Mesodermal cell (in vitro differentiated cells): ENCODE measurements at regions not wholly inside any gene's neighbourhood (a gene's known extent, or its start where the extent isn't known, plus 50 kb on each side); places are given as distances from the start of the nearest gene placed in this dataset.

Source experiments
- H3K27ac ChIP-seq: 2 replicates; pipeline ENCODE4 v1.7.0; 2013; ENCODE audit warnings: mild to moderate bottlenecking, low read depth, low read length, moderate library complexity; ENCODE audit not compliant: severe bottlenecking
- H3K36me3 ChIP-seq: 2 replicates; pipeline ENCODE4 v1.7.1; 2013; ENCODE audit warnings: mild to moderate bottlenecking, low read length, moderate library complexity; ENCODE audit not compliant: control insufficient read depth, insufficient read depth
- H3K4me1 ChIP-seq: one replicate; pipeline ENCODE4 v1.7.1; 2013; ENCODE audit warnings: mild to moderate bottlenecking, low read length; ENCODE audit not compliant: insufficient read depth, control insufficient read depth, poor library complexity, severe bottlenecking
- H3K4me3 ChIP-seq: 2 replicates; pipeline ENCODE4 v1.7.0; 2013; ENCODE audit warnings: low read length, control low read depth, mild to moderate bottlenecking; ENCODE audit not compliant: insufficient read depth, poor library complexity, severe bottlenecking; ENCODE audit errors: extremely low read depth
- H3K9me3 ChIP-seq: 2 replicates; pipeline ENCODE4 v1.7.1; 2013; ENCODE audit warnings: mild to moderate bottlenecking, low read length, moderate library complexity; ENCODE audit not compliant: control insufficient read depth
- WGBS, 2 experiments: methylation state at CpG; one replicate each; pipeline ENCODE4 v1.1.5; 2013; ENCODE audit warnings: missing lambda C conversion rate in 2 of 2; ENCODE audit not compliant: insufficient coverage in 2 of 2; 5-methylcytosine and 5-hydroxymethylcytosine counted together

DNA sequence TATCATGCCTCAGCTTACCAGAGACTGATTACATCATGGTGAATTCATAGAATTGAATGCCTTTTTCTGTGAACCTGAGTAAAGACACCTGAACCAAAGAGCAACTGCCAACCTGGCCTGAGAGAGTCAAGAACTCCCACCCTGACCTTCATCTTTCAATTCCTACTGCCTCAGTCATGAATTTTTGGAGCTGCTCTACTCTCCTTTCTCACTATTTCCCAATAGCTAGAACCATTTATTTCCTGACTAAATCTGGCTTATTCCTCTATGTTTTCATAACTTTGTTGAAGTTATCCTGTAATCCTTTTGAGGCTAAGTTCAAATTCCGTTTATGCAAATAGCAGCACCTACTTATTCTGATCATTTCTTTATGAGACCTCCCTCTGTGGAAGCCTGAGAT lies 712.4 kb upstream of the UBE2E2 start:
- Histone ChIP-seq H3K27ac (no peak overlapping the region), H3K36me3 (no peaks in the 10 kb centered on the region), H3K4me1 (no peaks in the 10 kb centered on the region), H3K4me3 (no peak overlapping the region), H3K9me3 (no peaks in the 10 kb centered on the region)
- 58% methylated on average over 1 of the region's 1 CpG; no CpG with 5 or more reads in 1 of the 2 experiments for WGBS, 2 experiments

DNA sequence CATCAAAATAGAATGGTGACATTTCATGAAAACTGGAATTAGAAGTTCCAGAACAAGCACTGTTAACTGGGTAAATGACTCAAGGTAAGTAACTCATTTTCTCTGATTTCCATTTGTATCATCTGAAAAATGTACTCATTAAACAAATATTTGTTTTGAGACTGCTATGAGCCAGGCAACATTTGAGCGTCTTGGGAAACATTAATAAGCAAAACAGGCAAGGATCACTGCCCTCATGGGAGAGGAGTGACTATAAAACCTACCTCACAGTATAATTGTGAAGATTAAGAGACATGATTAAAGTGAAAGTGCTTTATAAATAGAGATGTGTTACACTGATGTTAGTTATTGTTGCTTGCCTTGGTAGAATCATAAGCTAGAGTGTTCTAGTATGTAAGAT lies 711.8 kb upstream of the UBE2E2 start:
- Histone ChIP-seq H3K4me1 (no peaks in the 10 kb centered on the region), H3K27ac (no peak overlapping the region), H3K36me3 (no peaks in the 10 kb centered on the region), H3K9me3 (no peaks in the 10 kb centered on the region), H3K4me3 (no peak overlapping the region)
- 100% methylated on average over 1 of the region's 1 CpG; no CpG with 5 or more reads in 1 of the 2 experiments for WGBS, 2 experiments

GRCh38 chr3:22492342-22492741 lies 710.8 kb upstream of the UBE2E2 start:
- Histone ChIP-seq H3K4me1 (no peaks in the 10 kb centered on the region), H3K36me3 (no peaks in the 10 kb centered on the region), H3K27ac (no peak overlapping the region), H3K9me3 (no peaks in the 10 kb centered on the region), H3K4me3 (no peak overlapping the region)
- no CpG with 5 or more reads among the region's 2 CpGs for WGBS, 2 experiments

DNA sequence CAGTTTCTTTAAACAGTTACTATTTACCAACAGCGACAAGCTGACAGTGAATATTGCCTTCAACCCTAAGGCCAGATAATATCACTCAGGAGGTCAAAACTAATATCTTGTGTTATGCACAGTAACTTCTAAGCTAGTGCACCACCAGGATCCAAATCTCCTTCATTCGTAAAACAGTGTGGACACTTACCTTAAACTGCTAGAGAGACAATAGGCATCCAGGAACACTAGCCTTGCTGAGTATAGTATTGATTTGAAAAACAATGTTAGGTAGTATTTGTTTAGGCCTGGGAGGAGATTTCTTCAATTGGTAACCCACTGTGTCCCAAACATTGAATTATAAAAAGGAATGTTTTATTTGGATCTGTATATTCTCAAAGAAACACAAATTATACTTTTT lies 707.9 kb upstream of the UBE2E2 start:
- 17% methylated on average over 1 of the region's 2 CpGs; no CpG with 5 or more reads in 1 of the 2 experiments for WGBS, 2 experiments
- H3K27ac ChIP-seq = no peak overlapping the region
- H3K36me3 ChIP-seq = no peaks in the 10 kb centered on the region
- H3K9me3 ChIP-seq = no peaks in the 10 kb centered on the region
- no peaks in the 10 kb centered on the region for H3K4me1 ChIP-seq
- H3K4me3 ChIP-seq = no peak overlapping the region

DNA sequence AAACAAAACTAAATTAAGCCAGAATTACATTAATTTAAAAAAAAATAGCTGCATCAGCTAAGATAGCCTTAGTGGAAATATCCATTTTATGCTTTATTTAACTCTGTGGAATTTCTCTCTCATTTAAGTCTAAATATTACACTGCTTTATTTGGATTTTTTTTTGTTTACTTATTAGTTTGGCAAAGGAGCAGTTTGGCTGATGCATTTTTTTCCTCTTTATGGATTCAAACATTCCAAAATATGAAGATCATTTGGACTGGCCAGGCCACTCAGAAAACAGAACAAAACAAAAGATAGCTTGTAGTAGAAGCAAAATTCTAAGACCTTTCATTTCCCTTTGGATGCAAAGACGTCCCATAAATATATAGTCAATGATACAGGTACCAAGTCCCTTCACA lies 707.3 kb upstream of the UBE2E2 start:
- WGBS, 2 experiments = 56 to 60% methylated on average over 1 of the region's 1 CpG
- Histone ChIP-seq H3K4me3 (no peak overlapping the region), H3K4me1 (no peaks in the 10 kb centered on the region), H3K9me3 (no peaks in the 10 kb centered on the region), H3K27ac (no peak overlapping the region), H3K36me3 (no peaks in the 10 kb centered on the region)

DNA sequence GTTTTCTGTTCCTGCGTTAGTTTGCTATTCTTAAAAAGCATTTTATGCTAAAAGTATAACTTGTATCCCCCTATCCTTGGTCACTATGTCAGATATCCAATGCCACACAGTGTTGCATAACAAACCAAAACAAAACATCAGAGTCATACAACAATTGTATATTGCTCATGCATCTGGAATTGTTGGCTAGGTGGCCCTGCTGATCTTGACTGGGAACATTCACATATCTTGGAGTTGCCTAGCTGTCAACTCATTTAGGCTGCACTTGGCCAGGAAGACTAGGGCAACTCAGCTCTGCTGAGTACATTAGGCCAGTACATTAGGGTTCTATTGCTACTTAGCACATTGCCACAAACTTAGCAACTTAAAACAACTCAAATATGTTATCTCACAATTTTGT lies 706.5 kb upstream of the UBE2E2 start:
- no peaks in the 10 kb centered on the region for H3K36me3 ChIP-seq
- no peaks in the 10 kb centered on the region for H3K9me3 ChIP-seq
- no peak overlapping the region for H3K4me3 ChIP-seq
- H3K4me1 ChIP-seq = no peaks in the 10 kb centered on the region
- 100% methylated on average over 1 of the region's 1 CpG; no CpG with 5 or more reads in 1 of the 2 experiments for WGBS, 2 experiments
- no peak overlapping the region for H3K27ac ChIP-seq

DNA sequence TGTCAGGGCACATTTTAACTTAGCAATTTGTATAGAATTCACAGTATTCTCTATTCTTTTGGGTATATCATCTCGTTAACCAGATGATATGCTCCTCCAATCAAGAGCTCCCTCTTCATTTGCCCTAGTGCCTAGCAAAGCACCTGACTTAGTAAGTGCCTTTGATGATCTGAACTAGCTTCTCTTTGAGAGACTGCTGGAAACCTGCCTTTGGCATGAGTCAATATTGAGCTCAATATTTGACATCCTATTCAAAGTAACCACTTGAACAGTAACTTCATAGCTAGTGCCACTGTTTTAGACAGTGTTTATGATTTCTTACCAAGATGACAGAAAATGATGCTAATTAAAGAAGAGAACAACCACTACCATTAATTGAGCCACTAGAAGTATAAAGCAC lies 696.3 kb upstream of the UBE2E2 start:
- no peak overlapping the region for H3K4me3 ChIP-seq
- no peaks in the 10 kb centered on the region for H3K9me3 ChIP-seq
- WGBS, 2 experiments = no CpG with 5 or more reads among the region's 1 CpG
- H3K4me1 ChIP-seq = no peaks in the 10 kb centered on the region
- H3K27ac ChIP-seq = no peak overlapping the region
- no peaks in the 10 kb centered on the region for H3K36me3 ChIP-seq

DNA sequence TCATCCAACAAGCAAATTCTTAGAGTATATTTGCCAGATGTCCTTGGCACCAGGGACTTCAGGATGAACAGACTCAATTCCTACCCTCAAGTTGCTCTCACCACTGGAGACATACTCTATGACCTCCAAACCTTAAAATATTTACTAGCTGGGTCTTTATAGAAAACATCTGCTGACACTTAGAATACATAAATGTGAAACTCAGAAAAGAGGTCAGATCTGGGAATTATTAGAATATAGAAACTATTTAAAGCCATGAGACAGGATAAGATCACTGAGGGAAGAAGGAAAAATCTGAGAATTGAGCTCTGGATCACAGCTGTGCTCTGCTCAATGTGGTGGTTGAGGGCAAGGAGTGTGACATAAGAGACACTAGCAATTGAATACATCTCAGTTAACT lies 695.4 kb upstream of the UBE2E2 start:
- Histone ChIP-seq H3K36me3 (no peaks in the 10 kb centered on the region), H3K27ac (no peak overlapping the region), H3K4me3 (no peak overlapping the region), H3K9me3 (no peaks in the 10 kb centered on the region), H3K4me1 (no peaks in the 10 kb centered on the region)

DNA sequence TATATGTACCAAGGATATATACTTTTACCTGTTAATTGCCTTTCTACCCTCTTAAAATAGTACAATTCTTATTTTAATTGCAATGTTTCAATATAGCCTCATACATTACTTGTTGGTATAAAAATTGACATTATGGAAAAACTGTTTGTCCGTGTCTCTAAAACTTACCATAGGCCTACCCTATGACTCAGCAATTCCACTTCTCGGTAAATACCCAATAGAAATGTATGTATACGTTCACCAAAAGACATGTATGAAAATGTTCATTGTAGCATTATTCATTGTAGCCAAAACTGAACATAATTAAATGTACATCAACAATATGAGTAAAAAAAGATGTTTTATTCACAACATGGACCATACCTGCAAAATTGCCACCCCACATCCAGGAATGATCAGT lies 679.2 kb upstream of the UBE2E2 start:
- H3K9me3 ChIP-seq = no peaks in the 10 kb centered on the region
- no peak overlapping the region for H3K27ac ChIP-seq
- no peak overlapping the region for H3K4me3 ChIP-seq
- WGBS, 2 experiments = no CpG with 5 or more reads among the region's 3 CpGs
- H3K36me3 ChIP-seq = no peaks in the 10 kb centered on the region
- no peaks in the 10 kb centered on the region for H3K4me1 ChIP-seq

DNA sequence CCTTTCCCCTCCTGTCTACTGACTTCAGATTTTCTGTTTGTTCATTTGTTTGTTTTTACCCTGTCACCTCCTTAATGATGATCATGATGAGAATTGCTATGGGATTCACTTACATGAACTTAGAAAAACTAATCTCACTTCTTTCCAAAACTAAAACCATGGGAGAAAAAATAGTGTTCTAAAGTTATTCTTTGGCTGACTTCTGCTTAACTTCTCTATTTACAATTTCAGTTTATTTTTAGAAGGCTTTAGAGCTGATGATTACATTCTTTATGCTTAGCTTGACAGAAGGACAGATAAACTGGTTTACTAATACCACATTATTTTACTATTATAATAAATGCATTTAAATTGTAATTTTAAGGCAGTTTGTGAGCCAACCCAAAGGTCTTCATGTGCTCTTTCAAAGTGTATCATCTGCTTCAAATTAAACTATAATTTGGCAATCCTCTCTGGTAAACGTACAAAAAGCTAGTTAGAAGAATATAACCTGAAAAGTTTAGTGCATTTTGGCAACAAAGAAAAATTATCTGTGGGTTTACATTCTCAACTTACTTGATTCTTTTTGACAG lies 676.8 kb upstream of the UBE2E2 start:
- Histone ChIP-seq H3K27ac (no peak overlapping the region), H3K36me3 (no peaks in the 10 kb centered on the region), H3K4me1 (no peaks in the 10 kb centered on the region), H3K4me3 (no peak overlapping the region), H3K9me3 (no peaks in the 10 kb centered on the region)
- WGBS, 2 experiments = no CpG with 5 or more reads among the region's 1 CpG

GRCh38 chr3:22536541-22536940 lies 666.6 kb upstream of the UBE2E2 start:
- H3K4me3 ChIP-seq = no peak overlapping the region
- no CpG with 5 or more reads among the region's 1 CpG for WGBS, 2 experiments

More at GRCh38 chr3:22536541-22536940, 666.6 kb upstream of the UBE2E2 start:
- Histone ChIP-seq H3K4me1 (no peaks in the 10 kb centered on the region), H3K27ac (no peak overlapping the region), H3K36me3 (no peaks in the 10 kb centered on the region), H3K9me3 (no peaks in the 10 kb centered on the region)
